HCT116 (cell line): ENCODE measurements at regions not wholly inside any gene's neighbourhood (a gene's known extent, or its start where the extent isn't known, plus 50 kb on each side); places are given as distances from the start of the nearest gene placed in this dataset.

Experiments used
- ATAC-seq: fragments of 200-7000 bp; cut with Tn5 transposase; 2 replicates; pipeline ENCODE4 v1.9.1; 2020; ENCODE audit warnings: mild to moderate bottlenecking, moderate library complexity
- BruUV-seq: library from RNA; stranded (reverse); fragments of 400-500 nt; replicated peaks from 2 replicates; lab custom pipeline; 2021; lab: Mats Ljungman, UMichigan
- CTCF ChIA-PET: fragments of 300-600 bp; sonication (Branson Sonifier 250); formaldehyde crosslinking; loops from one replicate; lab custom pipeline; 2021; ENCODE audit warnings: antibody characterized with exemption; lab: Charles Lee
- POLR2A ChIA-PET: fragments of 300-600, 350-600 bp; sonication (Branson Sonifier 250); formaldehyde crosslinking; loops from one replicate; lab custom pipeline; 2021; ENCODE audit warnings: antibody characterized with exemption; lab: Charles Lee
- RAD21 ChIA-PET, 2 experiments: fragments of 300-600 bp; sonication (Branson Sonifier 250); formaldehyde crosslinking; loops; one replicate each; lab custom pipeline; 2023; ENCODE audit warnings: low total read pairs in 2 of 2; ENCODE audit not compliant: uncharacterized antibody in 2 of 2, unreplicated experiment in 2 of 2, low non-redundant PET in 1 of 2; lab: Charles Lee
- DNase-seq: peaks from one replicate; pipeline ENCODE4 v3.0.0-alpha.2; 2010; ENCODE audit warnings: low read depth, low spot score
- H2AFZ ChIP-seq: fragments of 200-600 bp; shearing (Covaris generic), sonication (generic); 2 replicates; pipeline ENCODE4 v1.6.1; 2017; ENCODE audit warnings: low read depth, mixed run types, mixed read lengths, antibody characterized with exemption, low read length; ENCODE audit not compliant: poor library complexity, severe bottlenecking
- H3K27ac ChIP-seq: 2 replicates; pipeline ENCODE4 v1.5.1; 2012; ENCODE audit warnings: low read depth, low read length
- H3K27me3 ChIP-seq: fragments of 200-600 bp; sonication (generic); 2 replicates; pipeline ENCODE4 v1.6.1; 2016; ENCODE audit warnings: mixed run types, low read length, mixed read lengths; ENCODE audit not compliant: insufficient read depth
- H3K36me3 ChIP-seq, 2 experiments: fragments of 200-500 bp in 1 of 2; fragments of 200-600 bp in 1 of 2; sonication (Bioruptor generic) in 1 of 2; sonication (generic) in 1 of 2; 2 replicates each; pipeline versions ENCODE4 v1.5.1 to v1.6.1; 2014 to 2016; ENCODE audit warnings: low read length in 2 of 2, inconsistent platforms in 1 of 2, mixed read lengths in 1 of 2, mixed run types in 1 of 2; ENCODE audit not compliant: insufficient read depth in 2 of 2, control insufficient read depth in 1 of 2
- H3K4me1 ChIP-seq, 2 experiments: fragments of 200-600 bp in 1 of 2; sonication (generic) in 1 of 2; 2 replicates each; pipeline versions ENCODE4 v1.5.1 to v1.6.1; 2012 to 2017; ENCODE audit warnings: low read length in 2 of 2, inconsistent platforms in 1 of 2, mild to moderate bottlenecking in 1 of 2, mixed read lengths in 1 of 2, mixed run types in 1 of 2, moderate library complexity in 1 of 2; ENCODE audit not compliant: insufficient read depth in 2 of 2, control insufficient read depth in 1 of 2
- H3K4me2 ChIP-seq: fragments of 200-600 bp; sonication (generic); 2 replicates; pipeline ENCODE4 v1.6.1; 2017; ENCODE audit warnings: mixed run types, low read length, mixed read lengths
- H3K4me3 ChIP-seq, 2 experiments: fragments of 200-600 bp in 1 of 2; sonication (generic) in 1 of 2; replicated peaks in 1 of 2; 2 replicates each; pipeline ENCODE4 v1.5.1; 2011 to 2016; ENCODE audit warnings: low read length in 2 of 2, control low read depth in 1 of 2, low read depth in 1 of 2, mild to moderate bottlenecking in 1 of 2, mixed read lengths in 1 of 2, mixed run types in 1 of 2
- H3K79me2 ChIP-seq: fragments of 200-600 bp; sonication (generic); 2 replicates; pipeline ENCODE4 v1.6.1; 2017; ENCODE audit warnings: mild to moderate bottlenecking, mixed run types, low read length, moderate library complexity, mixed read lengths; ENCODE audit not compliant: insufficient read depth
- H3K9ac ChIP-seq: fragments of 200-600 bp; sonication (generic); 2 replicates; pipeline ENCODE4 v1.6.1; 2016; ENCODE audit warnings: low read length, mixed read lengths
- H3K9me2 ChIP-seq: fragments of 200-600 bp; sonication (generic), shearing (Covaris generic); 2 replicates; pipeline ENCODE4 v1.6.1; 2017; ENCODE audit warnings: mixed run types, mild to moderate bottlenecking, moderate library complexity; ENCODE audit not compliant: insufficient read depth
- H3K9me3 ChIP-seq, 2 experiments: fragments of 200-500 bp in 1 of 2; fragments of 200-600 bp in 1 of 2; sonication (Bioruptor generic) in 1 of 2; sonication (generic) in 1 of 2; 2 replicates each; pipeline ENCODE4 v1.6.1; 2014 to 2017; ENCODE audit warnings: low read length in 2 of 2, mixed read lengths in 2 of 2, inconsistent platforms in 1 of 2, low read depth in 1 of 2, mild to moderate bottlenecking in 1 of 2, mixed run types in 1 of 2, moderate library complexity in 1 of 2; ENCODE audit not compliant: control insufficient read depth in 1 of 2, insufficient read depth in 1 of 2
- H4K20me1 ChIP-seq: fragments of 200-600 bp; sonication (generic), shearing (Covaris generic); 2 replicates; pipeline ENCODE4 v1.6.1; 2017; ENCODE audit warnings: mixed run types, mild to moderate bottlenecking, moderate library complexity; ENCODE audit not compliant: insufficient read depth
- ELF1 ChIP-seq: IDR thresholded peaks from 2 replicates; pipeline ENCODE4 v1.6.1; 2012; ENCODE audit warnings: low read depth, borderline replicate concordance
- EZH2 ChIP-seq: fragments of 200-600 bp; sonication (generic); IDR thresholded peaks from 2 replicates; pipeline ENCODE4 v1.6.1; 2017; ENCODE audit warnings: antibody characterized with exemption, mixed run types
- JUND ChIP-seq: IDR thresholded peaks from 2 replicates; pipeline ENCODE4 v1.6.1; 2012
- POLR2A ChIP-seq: IDR thresholded peaks from 2 replicates; pipeline ENCODE4 v1.7.0; 2011; ENCODE audit warnings: borderline replicate concordance; ENCODE audit not compliant: insufficient read depth, insufficient read length; ENCODE audit errors: extremely low read depth
- SP1 ChIP-seq: IDR thresholded peaks from 2 replicates; pipeline ENCODE4 v1.6.1; 2012; ENCODE audit warnings: low read depth
- SRF ChIP-seq: IDR thresholded peaks from 2 replicates; pipeline ENCODE4 v1.6.1; 2012; ENCODE audit warnings: low read depth
- TCF7L2 ChIP-seq: IDR thresholded peaks from 2 replicates; pipeline ENCODE4 v1.7.0; 2011; ENCODE audit warnings: borderline replicate concordance, inconsistent platforms; ENCODE audit not compliant: insufficient read depth, insufficient read length; ENCODE audit errors: extremely low read depth
- YY1 ChIP-seq: IDR thresholded peaks from 2 replicates; pipeline ENCODE4 v1.6.1; 2011; ENCODE audit warnings: low read length, low read depth, moderate library complexity, mild to moderate bottlenecking; ENCODE audit not compliant: insufficient replicate concordance; ENCODE audit errors: extremely low read depth
- ZFX ChIP-seq: fragments of 450-650 bp; IDR thresholded peaks from 2 replicates; pipeline ENCODE4 v1.6.1; 2017
- ZNF274 ChIP-seq: fragments of 200-500 bp; sonication (Bioruptor generic); IDR thresholded peaks from 2 replicates; pipeline ENCODE4 v1.6.1; 2014; ENCODE audit warnings: mild to moderate bottlenecking, low read depth, low read length, inconsistent platforms
- intact Hi-C: fragments of 100-400 bp; cut with micrococcal nuclease; formaldehyde crosslinking; loops from 2 replicates; pipeline ENCODE4 v1.10.0; 2022
- TF ChIP-seq, protein P1 (sequence below), 3 experiments: fragments of 200-600 bp in 1 of 3; sonication (generic) in 1 of 3; IDR thresholded peaks in 2 of 3; conservative IDR thresholded peaks in 1 of 3; 2 replicates each; pipeline ENCODE4 v1.5.1; 2012 to 2017; ENCODE audit warnings: low read depth in 2 of 3, low read length in 2 of 3, antibody characterized with exemption in 1 of 3, borderline replicate concordance in 1 of 3, control low read depth in 1 of 3, mild to moderate bottlenecking in 1 of 3, mixed read lengths in 1 of 3, mixed run types in 1 of 3, moderate library complexity in 1 of 3; ENCODE audit not compliant: insufficient read depth in 1 of 3
- TF ChIP-seq, protein P2 (sequence below): IDR thresholded peaks from 2 replicates; pipeline ENCODE4 v1.6.1; 2012; ENCODE audit warnings: low read depth

DNA sequence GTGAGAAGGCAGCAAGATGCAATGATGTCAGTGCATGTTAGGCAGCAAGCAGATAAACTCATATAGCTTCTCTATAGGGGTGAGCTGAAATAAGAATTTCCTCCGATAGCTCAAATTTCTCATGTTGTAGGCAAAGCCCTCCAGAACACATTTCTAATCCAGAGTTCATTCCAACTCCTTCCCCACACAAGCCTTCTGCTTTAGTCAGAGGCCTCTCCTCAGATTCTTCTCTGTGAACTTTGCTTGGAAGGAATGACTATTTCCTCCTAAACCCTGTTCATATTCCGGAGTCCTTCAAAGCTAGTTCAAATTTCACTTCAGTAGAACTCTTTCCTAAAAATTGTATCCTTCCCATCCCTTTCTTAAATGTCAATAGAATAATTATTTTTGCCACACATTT, 144.8 kb downstream of the KCNJ2 start:
- Histone ChIP-seq H3K9ac (no peak overlapping the region), H3K4me2 (no peak overlapping the region), H3K4me3 (no peak overlapping the region), H3K9me3 (peaks cover 0 to 12% of the 10 kb centered on the region in 2 experiments; a peak in 1 of 4 replicates), H3K4me1 (no peaks in the 10 kb centered on the region), H3K36me3 (no peaks in the 10 kb centered on the region), H3K27ac (no peak overlapping the region), H3K79me2 (no peaks in the 10 kb centered on the region), H4K20me1 (no peaks in the 10 kb centered on the region), H2AFZ (no peak overlapping the region), H3K27me3 (no peaks in the 10 kb centered on the region), H3K9me2 (no peaks in the 10 kb centered on the region)
- no peak for ATAC-seq
- no peak for DNase-seq
- no peak for TF ChIP-seq ZFX
- TF ChIP-seq ZNF274 = no peak
- TF ChIP-seq, protein P1, sequence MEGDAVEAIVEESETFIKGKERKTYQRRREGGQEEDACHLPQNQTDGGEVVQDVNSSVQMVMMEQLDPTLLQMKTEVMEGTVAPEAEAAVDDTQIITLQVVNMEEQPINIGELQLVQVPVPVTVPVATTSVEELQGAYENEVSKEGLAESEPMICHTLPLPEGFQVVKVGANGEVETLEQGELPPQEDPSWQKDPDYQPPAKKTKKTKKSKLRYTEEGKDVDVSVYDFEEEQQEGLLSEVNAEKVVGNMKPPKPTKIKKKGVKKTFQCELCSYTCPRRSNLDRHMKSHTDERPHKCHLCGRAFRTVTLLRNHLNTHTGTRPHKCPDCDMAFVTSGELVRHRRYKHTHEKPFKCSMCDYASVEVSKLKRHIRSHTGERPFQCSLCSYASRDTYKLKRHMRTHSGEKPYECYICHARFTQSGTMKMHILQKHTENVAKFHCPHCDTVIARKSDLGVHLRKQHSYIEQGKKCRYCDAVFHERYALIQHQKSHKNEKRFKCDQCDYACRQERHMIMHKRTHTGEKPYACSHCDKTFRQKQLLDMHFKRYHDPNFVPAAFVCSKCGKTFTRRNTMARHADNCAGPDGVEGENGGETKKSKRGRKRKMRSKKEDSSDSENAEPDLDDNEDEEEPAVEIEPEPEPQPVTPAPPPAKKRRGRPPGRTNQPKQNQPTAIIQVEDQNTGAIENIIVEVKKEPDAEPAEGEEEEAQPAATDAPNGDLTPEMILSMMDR (IDR thresholded peaks at IDR 0.05 in 2 of 3, conservative IDR thresholded peaks at IDR 0.05 in 1 of 3; ENCODE audit: borderline replicate concordance in 1 of 3, insufficient read depth in 1 of 3, low read depth in 2 of 3, low read length in 2 of 3) = no peak
- BruUV-seq = no TSS peak
- ChIA-PET POLR2A (no interaction called here), CTCF (no interaction called here), RAD21 (no interaction called here)
- intact Hi-C loops = no loop called here

DNA sequence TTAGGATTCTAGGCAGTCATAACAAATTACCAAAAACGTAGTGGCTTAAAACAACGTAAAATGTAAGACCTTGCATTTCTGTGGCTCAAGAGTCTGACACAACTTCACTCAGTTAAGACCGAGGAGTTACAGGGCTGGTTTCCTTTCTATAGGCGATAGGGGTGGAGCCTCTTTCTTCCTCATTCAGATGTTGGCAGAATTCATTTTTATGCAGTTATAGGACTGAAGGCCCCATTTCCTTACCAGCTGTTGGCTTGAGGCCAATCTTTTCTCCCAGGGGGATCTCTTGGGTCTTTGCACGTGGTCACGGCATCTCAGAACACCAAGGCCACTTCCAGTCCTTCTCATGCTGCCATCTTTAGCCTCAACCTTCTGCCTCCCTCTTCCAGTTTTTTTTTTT, 145.2 kb downstream of the KCNJ2 start:
- H3K79me2 ChIP-seq = no peaks in the 10 kb centered on the region
- H2AFZ ChIP-seq = no peak overlapping the region
- ChIA-PET CTCF (no interaction called here), RAD21 (no interaction called here), POLR2A (no interaction called here)
- H3K9me2 ChIP-seq = no peaks in the 10 kb centered on the region
- no peak overlapping the region for H3K9ac ChIP-seq
- intact Hi-C loops = no loop called here
- no peaks in the 10 kb centered on the region for H3K27me3 ChIP-seq
- no TSS peak for BruUV-seq
- H3K4me2 ChIP-seq = no peak overlapping the region
- H3K4me3 ChIP-seq = no peak overlapping the region
- H3K9me3 ChIP-seq = peaks cover 0 to 13% of the 10 kb centered on the region in 2 experiments; a peak in 1 of 4 replicates
- H3K36me3 ChIP-seq = no peaks in the 10 kb centered on the region
- no peaks in the 10 kb centered on the region for H3K4me1 ChIP-seq
- DNase-seq (no peak), ATAC-seq (no peak)
- TF ChIP-seq, protein P1 (IDR thresholded peaks at IDR 0.05 in 2 of 3, conservative IDR thresholded peaks at IDR 0.05 in 1 of 3; ENCODE audit: borderline replicate concordance in 1 of 3, insufficient read depth in 1 of 3, low read depth in 2 of 3, low read length in 2 of 3) = no peak
- TF ChIP-seq SP1 (no peak), YY1 (no peak), ELF1 (no peak), SRF (no peak), POLR2A (no peak), EZH2 (no peak), JUND (no peak), TCF7L2 (no peak)
- TF ChIP-seq, protein P2, sequence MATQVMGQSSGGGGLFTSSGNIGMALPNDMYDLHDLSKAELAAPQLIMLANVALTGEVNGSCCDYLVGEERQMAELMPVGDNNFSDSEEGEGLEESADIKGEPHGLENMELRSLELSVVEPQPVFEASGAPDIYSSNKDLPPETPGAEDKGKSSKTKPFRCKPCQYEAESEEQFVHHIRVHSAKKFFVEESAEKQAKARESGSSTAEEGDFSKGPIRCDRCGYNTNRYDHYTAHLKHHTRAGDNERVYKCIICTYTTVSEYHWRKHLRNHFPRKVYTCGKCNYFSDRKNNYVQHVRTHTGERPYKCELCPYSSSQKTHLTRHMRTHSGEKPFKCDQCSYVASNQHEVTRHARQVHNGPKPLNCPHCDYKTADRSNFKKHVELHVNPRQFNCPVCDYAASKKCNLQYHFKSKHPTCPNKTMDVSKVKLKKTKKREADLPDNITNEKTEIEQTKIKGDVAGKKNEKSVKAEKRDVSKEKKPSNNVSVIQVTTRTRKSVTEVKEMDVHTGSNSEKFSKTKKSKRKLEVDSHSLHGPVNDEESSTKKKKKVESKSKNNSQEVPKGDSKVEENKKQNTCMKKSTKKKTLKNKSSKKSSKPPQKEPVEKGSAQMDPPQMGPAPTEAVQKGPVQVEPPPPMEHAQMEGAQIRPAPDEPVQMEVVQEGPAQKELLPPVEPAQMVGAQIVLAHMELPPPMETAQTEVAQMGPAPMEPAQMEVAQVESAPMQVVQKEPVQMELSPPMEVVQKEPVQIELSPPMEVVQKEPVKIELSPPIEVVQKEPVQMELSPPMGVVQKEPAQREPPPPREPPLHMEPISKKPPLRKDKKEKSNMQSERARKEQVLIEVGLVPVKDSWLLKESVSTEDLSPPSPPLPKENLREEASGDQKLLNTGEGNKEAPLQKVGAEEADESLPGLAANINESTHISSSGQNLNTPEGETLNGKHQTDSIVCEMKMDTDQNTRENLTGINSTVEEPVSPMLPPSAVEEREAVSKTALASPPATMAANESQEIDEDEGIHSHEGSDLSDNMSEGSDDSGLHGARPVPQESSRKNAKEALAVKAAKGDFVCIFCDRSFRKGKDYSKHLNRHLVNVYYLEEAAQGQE = no peak
- no peak overlapping the region for H3K27ac ChIP-seq
- H4K20me1 ChIP-seq = no peaks in the 10 kb centered on the region
